ENCODE measurements at regions not wholly inside any gene's neighbourhood (a gene's known extent, or its start where the extent isn't known, plus 50 kb on each side); places are given as distances from the start of the nearest gene placed in this dataset.

DNA sequence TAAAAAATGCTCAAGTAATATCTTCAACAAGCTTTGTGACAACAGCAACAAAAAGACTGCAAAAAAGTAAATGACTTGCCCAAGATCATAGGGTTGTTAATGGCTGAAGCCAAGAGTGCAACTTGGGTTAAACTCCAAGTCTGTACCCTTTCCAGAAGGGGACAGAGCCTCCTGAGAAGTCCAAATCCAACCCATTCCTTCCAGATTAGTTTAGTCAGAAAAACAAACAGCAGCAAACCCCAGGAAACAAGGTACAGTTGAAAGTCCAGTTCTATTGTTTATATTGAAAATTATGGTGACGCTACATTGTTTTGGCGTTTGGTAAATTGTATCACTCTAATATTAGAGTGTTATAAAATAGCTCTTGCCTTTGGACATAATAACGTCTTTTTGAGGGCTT, 239.9 kb downstream of the SPTSSA start:
- no peak for DNase-seq
- TF ChIP-seq CTCF (IDR thresholded peaks at IDR 0.05) = no peak
- intact Hi-C loops (cut with DNase I) = loop anchor here in 2 of 3 donors (10.0 kb wide), 2 partner anchors 117 to 377 kb away; no protein-coding TSS in a partner anchor
- Histone ChIP-seq H3K9me3 (no peaks in the 10 kb centered on the region), H3K27me3 (no peaks in the 10 kb centered on the region), H3K4me1 (peaks cover 10 to 12% (median 10%) of the 10 kb centered on the region in 3 donors), H3K4me3 (no peak overlapping the region), H3K27ac (no peak overlapping the region), H3K36me3 (no peaks in the 10 kb centered on the region)
- no peak for FAIRE-seq
- peak in 3 of 4 donors; percentile 32 to 49 (median 46) for ATAC-seq
- 22% methylated on average over 3 of the region's 3 CpGs for WGBS, 2 donors

DNA sequence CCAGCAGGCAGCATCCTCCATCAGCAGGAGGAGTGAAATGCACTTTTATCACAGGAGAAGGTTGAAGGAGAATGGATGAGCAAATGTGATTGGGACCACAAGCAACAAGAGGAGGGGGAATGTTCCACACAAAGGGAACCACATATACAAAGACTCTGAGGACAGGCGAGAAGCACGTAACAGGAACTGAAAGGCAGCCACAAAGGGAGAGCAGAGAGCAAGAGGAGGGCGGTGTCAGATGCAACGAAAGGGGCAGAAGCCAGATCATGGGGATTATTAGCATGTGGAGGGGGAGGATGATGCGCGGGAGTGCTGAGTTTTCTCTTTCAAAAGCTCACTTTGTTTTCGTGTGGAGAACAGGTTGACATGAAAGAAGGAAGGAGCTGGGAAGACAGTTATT, 241.1 kb downstream of the SPTSSA start:
- Histone ChIP-seq H3K9me3 (no peaks in the 10 kb centered on the region), H3K4me3 (no peak overlapping the region), H3K27me3 (no peaks in the 10 kb centered on the region), H3K27ac (no peak overlapping the region), H3K4me1 (peaks cover 10 to 12% (median 10%) of the 10 kb centered on the region in 3 donors), H3K36me3 (no peaks in the 10 kb centered on the region)
- no peak for TF ChIP-seq CTCF (IDR thresholded peaks at IDR 0.05)
- FAIRE-seq (no peak), ATAC-seq (no peak), DNase-seq (no peak)
- 72 to 87% methylated on average over 7 of the region's 7 CpGs for WGBS, 2 donors
- intact Hi-C loops (cut with DNase I) = loop anchor here in 2 of 3 donors (10.0 kb wide), 2 partner anchors 116 to 376 kb away; no protein-coding TSS in a partner anchor

DNA sequence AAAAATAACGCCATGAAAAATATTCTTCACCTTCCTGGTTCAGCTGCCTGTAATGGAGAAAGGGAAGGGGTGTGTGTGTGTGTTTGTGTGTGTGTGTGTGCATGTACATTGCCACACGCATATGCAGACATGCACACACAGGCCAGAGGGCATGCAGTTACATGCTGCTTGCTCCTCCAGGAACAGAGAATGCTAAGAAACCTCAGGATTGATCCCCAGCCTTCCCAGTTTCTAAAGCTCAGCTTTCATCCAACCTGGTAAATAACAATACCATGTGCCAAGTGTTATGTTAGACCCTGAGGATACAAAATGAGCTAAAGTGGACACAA, 241.7 kb downstream of the SPTSSA start:
- FAIRE-seq = no peak
- no peak for TF ChIP-seq CTCF (IDR thresholded peaks at IDR 0.05)
- Histone ChIP-seq H3K4me3 (no peak overlapping the region), H3K4me1 (peaks cover 10 to 12% (median 10%) of the 10 kb centered on the region in 3 donors), H3K36me3 (no peaks in the 10 kb centered on the region), H3K27ac (peak overlapping the region in 1 of 4 donors; percentile 44), H3K9me3 (no peaks in the 10 kb centered on the region), H3K27me3 (no peaks in the 10 kb centered on the region)
- no peak for DNase-seq
- no peak for ATAC-seq
- 63 to 65% methylated on average over 2 of the region's 2 CpGs for WGBS, 2 donors
- intact Hi-C loops (cut with DNase I) = loop anchor here in 2 of 3 donors (10.0 kb wide), 2 partner anchors 116 to 376 kb away; no protein-coding TSS in a partner anchor

DNA sequence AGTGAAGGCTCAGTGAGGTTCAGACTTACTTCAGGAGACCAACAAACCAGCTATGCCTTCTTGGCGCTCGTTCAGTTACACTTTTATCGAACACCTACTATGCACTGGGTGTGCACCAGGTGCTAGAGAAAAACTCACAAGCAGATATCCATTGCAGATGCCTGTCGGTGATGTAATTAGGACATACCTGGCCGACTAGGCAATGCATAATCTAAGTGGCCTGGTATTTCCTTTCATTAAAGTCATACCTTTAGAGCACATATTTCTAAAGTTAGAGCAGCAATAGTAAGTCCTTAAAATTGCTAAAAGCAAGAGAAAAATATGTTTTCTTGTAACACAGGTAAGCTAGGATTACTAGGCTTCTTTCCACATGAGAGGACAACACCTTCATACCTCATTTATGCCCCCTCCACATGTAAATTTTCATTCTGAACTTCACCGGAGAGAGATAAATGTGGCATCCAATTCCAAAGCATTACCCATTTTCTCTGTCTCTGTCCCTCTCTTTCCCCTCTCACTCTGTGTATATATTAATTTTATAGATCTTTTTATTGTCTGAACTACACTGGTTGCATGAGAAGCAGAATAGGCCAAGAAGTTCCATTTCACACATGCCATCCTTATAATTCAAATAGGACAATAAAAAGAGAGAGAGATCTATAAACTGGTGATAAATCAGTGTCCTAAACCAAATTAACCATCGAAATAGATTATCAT, 242.2 kb downstream of the SPTSSA start:
- FAIRE-seq (no peak), DNase-seq (no peak), ATAC-seq (peak in 1 of 4 donors; percentile 60)
- H3K9me3 ChIP-seq = no peaks in the 10 kb centered on the region
- H3K27me3 ChIP-seq = no peaks in the 10 kb centered on the region
- WGBS, 2 donors = 75 to 83% methylated on average over 7 of the region's 7 CpGs
- intact Hi-C loops (cut with DNase I) = loop anchor here in 2 of 3 donors (10.0 kb wide), 2 partner anchors 115 to 375 kb away; no protein-coding TSS in a partner anchor
- no peak for TF ChIP-seq CTCF (IDR thresholded peaks at IDR 0.05)
- H3K36me3 ChIP-seq = no peaks in the 10 kb centered on the region
- H3K4me1 ChIP-seq = peaks cover 10 to 12% (median 10%) of the 10 kb centered on the region in 3 donors
- H3K4me3 ChIP-seq = no peak overlapping the region
- peak overlapping the region in 1 of 4 donors; percentile 44 for H3K27ac ChIP-seq

DNA sequence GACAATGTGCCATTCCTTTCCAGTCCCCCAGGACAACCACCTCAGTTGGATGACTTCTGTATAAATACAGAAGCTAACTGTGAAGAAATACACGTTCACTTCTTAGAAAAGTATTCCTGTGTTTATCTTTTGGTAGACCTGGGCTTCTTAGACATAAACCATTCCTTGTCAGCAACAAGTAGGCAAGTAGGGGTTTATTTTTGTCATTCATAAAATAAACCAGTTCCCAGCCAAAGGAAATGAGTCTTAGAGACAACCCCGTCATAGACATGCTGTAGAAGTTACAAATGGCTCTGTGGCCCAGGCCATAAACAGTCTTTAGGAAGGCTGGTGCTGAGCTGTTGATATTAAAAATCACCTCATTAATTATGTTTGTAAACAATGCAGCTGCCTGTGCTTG, 243.2 kb downstream of the SPTSSA start:
- FAIRE-seq (peak; percentile 72), ATAC-seq (no peak), DNase-seq (no peak)
- H3K4me3 ChIP-seq = no peak overlapping the region
- peaks cover 10 to 12% (median 10%) of the 10 kb centered on the region in 3 donors for H3K4me1 ChIP-seq
- WGBS, 2 donors = 85 to 87% methylated on average over 2 of the region's 2 CpGs
- no peaks in the 10 kb centered on the region for H3K27me3 ChIP-seq
- no peaks in the 10 kb centered on the region for H3K36me3 ChIP-seq
- intact Hi-C loops (cut with DNase I) = no loop called here
- no peak for TF ChIP-seq CTCF (IDR thresholded peaks at IDR 0.05)
- no peaks in the 10 kb centered on the region for H3K9me3 ChIP-seq
- H3K27ac ChIP-seq = peak overlapping the region in 1 of 4 donors; percentile 44

All from pancreas (tissue), 10 donors.